HG03521 (cell line): ENCODE measurements at regions not wholly inside any gene's neighbourhood (a gene's known extent, or its start where the extent isn't known, plus 50 kb on each side); places are given as distances from the start of the nearest gene placed in this dataset.

ENCODE experiments used
- ATAC-seq: cut with Tn5 transposase; IDR thresholded peaks from one replicate; pipeline ENCODE4 v1.9.1; 2021; ENCODE audit warnings: mild to moderate bottlenecking, moderate library complexity; ENCODE audit not compliant: unreplicated experiment

- no peak for ATAC-seq
Observed at GRCh38 chr11:79920480-79920879, 479.6 kb upstream of the TENM4 start.

DNA sequence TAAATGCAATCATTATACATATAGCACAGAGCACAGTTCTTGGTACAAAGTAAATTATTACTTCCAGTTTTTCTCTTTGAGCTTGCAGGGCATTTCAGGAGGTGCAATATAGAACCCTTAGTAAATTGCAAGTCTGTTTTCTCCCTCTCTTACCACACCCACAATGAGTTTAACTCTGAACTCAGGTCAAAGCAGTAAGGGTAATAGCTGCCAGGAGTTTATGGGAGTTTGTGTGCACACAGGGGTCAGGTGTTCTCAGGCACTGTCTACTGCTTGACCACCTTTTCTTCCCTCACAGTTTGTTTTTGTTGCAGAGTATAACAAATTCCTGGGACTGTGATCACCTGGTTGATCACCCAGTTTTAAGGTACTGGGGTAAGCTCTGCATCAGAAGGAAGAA is 478.5 kb upstream of the TENM4 start:
- no peak for ATAC-seq

DNA sequence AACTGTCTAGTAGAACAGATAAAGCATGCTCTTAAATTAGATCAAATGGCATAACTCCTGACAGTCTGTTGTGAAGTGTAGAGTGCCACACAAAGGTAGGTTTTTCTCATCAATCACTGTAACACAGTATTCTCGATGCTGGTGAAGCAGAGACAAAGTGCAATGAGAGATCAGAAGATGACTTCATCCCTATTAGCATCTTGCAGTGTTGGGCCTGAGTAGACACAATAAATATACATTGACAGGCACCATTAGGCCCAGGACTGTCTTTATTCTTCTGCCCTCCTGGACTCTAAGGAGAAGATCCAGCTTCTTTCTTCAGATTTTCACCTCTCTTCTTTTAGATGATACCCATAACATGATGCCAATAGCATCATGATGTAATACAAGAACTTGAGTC is 478.0 kb upstream of the TENM4 start:
- no peak for ATAC-seq

DNA sequence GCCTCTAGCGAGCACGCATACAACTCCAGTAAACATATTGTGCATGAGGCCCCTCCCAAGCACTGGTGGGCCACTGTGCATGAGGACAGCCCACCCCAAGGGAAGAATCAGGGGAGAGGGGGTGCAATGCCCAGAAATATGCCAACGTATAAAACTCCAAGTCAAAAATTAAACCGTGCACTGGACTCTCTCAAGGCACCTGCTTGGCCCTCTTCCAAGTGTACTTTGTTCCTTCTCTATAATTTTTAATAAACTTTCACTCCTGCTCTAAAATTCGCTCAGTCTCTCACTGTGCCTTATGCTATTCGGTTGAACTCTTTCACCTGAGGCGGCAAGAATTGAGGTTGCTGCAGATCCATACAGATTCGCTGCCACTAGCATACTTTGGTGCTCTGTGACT is 465.3 kb upstream of the TENM4 start:
- ATAC-seq = no peak

GRCh38 chr11:79902493-79902892 is 461.7 kb upstream of the TENM4 start:
- no peak for ATAC-seq

GRCh38 chr11:79897896-79898295 is 457.1 kb upstream of the TENM4 start:
- no peak for ATAC-seq

DNA sequence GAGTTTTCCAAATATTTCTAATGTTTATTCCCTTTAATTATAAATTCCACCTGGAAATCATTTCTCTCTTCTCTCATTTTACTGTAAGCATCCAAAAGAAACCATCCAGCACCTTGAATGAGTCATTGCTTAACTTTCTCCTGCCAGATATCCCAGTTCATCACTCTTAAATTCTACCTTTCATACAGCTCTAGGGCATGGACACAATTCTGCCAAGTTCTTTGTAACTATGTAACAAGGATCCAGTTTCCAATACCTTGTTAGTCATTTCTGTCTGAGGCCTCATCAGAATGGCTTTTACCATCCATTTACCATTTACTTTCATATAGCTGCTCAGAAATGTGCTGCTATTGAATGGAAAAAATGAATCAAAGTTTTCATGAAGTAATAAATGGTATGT is 455.4 kb upstream of the TENM4 start:
- no peak for ATAC-seq

GRCh38 chr11:79894111-79894510 is 453.3 kb upstream of the TENM4 start:
- ATAC-seq = no peak

- ATAC-seq = no peak
Observed at GRCh38 chr11:79890272-79890671, 449.4 kb upstream of the TENM4 start.

DNA sequence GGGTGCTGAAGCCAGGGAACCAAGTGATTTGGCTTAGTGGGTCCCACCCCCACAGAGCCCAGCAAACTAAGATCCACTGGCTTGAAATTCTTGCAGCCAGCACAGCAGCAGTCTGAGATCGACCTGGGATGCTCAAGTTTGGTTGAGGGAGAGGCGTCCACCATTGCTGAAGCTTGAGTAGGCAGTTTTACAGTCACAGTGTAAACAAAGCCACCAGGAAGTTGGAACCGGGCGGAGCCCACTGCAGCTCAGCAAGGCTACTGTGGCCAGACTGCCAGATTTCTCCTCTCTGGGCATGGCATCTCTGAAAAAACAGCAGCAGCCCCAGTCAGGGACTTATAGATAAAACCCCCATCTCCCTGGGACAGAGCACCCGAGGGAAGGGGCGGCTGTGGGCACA is 424.1 kb upstream of the TENM4 start:
- ATAC-seq = no peak

- ATAC-seq = no peak
Observed at GRCh38 chr11:79860336-79860735, 419.5 kb upstream of the TENM4 start.

GRCh38 chr11:79857377-79858214 is 416.8 kb upstream of the TENM4 start:
- no peak for ATAC-seq

DNA sequence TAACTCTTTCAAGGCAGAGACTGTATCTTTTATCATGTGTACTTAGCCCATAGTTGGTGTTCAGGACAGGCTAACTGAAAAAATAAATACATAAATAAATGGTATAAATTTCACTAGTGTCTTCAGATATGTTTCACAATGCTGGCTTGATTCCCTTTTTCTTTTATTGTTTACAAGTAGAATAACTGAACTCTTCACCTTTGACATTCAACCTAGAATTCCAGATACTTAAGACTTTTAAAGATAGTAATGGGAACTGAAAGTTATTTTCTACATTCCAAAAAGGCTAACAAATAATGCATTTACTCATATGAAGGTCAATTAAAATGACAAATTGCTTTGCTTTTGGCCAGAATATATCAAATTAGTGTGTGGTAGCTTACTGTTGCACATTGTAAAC is 411.3 kb upstream of the TENM4 start:
- no peak for ATAC-seq

GRCh38 chr11:79845002-79845709 is 404.3 kb upstream of the TENM4 start:
- no peak for ATAC-seq

DNA sequence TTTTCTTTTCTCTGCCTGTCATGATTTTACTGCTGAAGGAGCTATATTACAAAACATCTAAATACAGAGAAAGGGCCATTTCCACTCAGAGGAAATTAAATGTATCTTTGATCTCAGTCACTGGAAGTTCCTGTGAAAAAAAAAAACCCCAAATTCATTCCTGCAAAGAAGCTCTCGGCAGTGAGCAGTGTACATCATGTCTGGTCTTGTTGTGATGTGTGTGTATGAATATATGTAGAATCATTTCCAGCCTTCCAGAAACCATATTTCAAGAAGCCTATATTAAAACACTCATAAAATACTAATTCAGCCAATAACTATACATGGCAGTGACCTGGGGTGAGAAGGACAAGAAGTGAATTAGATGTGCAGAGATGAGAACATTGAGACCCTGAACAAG is 393.2 kb upstream of the TENM4 start:
- ATAC-seq = no peak

DNA sequence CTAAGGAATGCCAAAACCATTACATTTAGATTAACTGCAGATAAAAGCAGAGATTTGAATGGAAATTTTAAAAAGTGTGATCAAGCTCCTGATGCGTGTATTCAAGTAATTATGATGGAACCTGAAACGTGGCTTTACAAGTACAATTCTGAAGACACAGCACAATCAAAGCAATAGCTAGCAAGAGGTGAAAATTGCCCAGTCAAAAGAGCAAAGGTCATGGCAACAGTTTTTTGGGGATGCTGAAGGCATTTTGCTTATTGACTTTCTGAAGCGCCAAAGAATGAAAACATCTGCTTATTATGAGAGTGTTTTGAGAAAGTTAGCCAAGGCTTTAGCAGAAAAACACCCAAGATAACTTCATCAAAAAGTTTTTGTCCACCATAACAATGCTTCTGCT is 389.6 kb upstream of the TENM4 start:
- ATAC-seq = no peak

DNA sequence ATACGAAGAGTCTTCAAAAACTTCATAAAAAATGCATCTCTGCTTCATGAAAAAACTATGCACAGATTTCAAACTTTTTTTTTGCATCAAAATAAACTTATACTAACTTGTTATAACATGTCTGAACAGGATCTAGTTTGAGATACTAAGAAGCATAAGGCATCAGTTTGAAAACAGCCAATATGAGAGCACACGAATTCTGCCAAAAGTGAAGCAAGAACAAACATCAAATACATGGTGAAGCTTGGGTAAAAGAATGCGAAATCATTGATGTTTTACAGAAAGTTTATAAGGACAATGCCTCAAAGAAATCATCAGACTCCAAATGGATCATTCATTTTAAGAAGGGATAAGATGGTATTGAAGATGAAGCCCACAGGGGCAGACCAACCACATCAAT is 389.1 kb upstream of the TENM4 start:
- ATAC-seq = no peak

DNA sequence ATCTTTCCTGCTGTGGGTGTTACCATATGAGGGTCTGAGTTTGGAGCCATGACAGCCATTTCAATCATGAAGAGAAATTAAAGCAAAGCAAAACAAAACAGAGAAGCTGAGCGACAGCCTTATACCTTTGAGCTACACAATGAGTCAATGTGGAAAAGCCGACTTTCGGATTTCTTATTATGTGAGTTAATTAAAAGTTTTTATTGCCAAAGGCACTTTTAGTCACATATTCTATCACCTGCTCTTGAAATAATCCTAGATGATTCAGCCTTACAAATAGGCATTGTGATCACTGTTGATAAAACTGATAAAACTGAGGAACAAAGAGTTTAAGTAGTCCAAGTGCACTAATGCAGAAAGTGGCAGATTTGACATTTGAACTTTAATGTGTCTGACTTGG is 381.9 kb upstream of the TENM4 start:
- ATAC-seq = no peak

- no peak for ATAC-seq
Observed at GRCh38 chr11:79813551-79813950, 372.7 kb upstream of the TENM4 start.

DNA sequence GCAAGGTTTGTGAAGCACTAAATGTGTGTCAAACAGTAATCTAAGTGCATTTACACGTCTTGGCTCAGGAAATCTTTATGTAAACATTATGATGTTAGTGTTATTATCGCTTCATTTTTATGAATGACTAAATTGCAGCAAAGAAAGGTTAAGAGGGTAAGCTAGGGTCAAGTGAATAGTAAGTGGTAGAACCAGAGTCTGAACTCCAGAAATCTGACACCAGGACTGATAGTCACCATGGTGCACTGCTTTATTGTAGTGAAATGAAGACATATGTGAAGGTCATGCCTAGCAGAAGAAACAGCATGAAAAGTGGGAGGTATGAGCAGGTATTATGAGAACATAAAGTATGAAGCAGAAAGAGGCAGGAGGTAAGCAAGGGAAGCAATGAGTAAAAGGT is 368.7 kb upstream of the TENM4 start:
- ATAC-seq = no peak

DNA sequence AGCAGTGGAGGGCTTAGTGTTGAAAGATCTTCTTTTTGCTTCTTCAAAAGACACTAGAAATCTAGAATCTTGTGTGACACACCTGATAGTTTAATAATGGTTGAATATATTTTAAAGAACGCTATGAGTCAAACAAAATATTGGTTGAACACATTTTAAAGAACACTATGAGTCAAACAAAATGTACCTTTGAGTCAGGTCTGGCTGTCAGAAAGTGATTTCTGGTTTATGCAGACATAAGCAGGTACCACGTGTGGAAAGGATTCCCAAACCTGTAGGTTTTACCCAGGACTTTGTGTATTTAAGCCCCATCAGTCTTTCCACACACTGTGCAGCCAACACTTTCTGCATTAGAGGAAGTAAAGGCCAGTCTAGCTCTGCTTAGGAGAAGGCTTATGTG is 366.7 kb upstream of the TENM4 start:
- ATAC-seq = no peak

- ATAC-seq = no peak
Observed at GRCh38 chr11:79796704-79797103, 355.9 kb upstream of the TENM4 start.
